HepG2 (cell line): ENCODE measurements at regions not wholly inside any gene's neighbourhood (a gene's known extent, or its start where the extent isn't known, plus 50 kb on each side); places are given as distances from the start of the nearest gene placed in this dataset.

Experiments used
- ATAC-seq: fragments of 200-7000 bp; cut with Tn5 transposase; 3 replicates; pipeline ENCODE4 v1.9.1; 2020; ENCODE audit warnings: mild to moderate bottlenecking, moderate library complexity
- BruUV-seq: library from RNA; stranded (reverse); fragments of 400-500 nt; replicated peaks from 2 replicates; lab custom pipeline; 2021; lab: Mats Ljungman, UMichigan
- CTCF ChIA-PET: fragments of 300-600 bp; formaldehyde crosslinking; extraction: SDS; loops from one replicate; lab custom pipeline; 2021; ENCODE audit warnings: low total read pairs, inconsistent platforms, low intra/inter-chr PET ratio; lab: Yijun Ruan, JAX
- POLR2A ChIA-PET: fragments of 350-600 bp; sonication (Branson Sonifier 250); formaldehyde crosslinking; loops from one replicate; lab custom pipeline; 2020; ENCODE audit warnings: antibody characterized with exemption, inconsistent platforms; lab: Yijun Ruan, JAX
- DNase-seq: peaks from one replicate; pipeline ENCODE4 v3.0.0-alpha.2; 2015; ENCODE audit warnings: low spot score
- FAIRE-seq: peaks from 3 replicates; lab custom pipeline; 2011; peaks lifted over from hg19 to GRCh38; lab: Jason Lieb, UNC
- H2AFZ ChIP-seq: one replicate; pipeline ENCODE4 v1.6.1; 2011; ENCODE audit warnings: low read length, inconsistent platforms
- H3K27ac ChIP-seq: fragments of 300-600 bp; 3 replicates; pipeline ENCODE4 v1.8.0; 2011; ENCODE audit warnings: mixed run types, mild to moderate bottlenecking, mixed read lengths, low read length, inconsistent platforms; ENCODE audit not compliant: insufficient read depth; ENCODE audit errors: extremely low read length
- H3K27me3 ChIP-seq, 2 experiments: fragments of 200-600 bp in 1 of 2; 2 replicates in 1 of 2; 3 replicates in 1 of 2; pipeline versions ENCODE4 v1.6.0 to v1.8.0; 2011; ENCODE audit warnings: low read length in 2 of 2, mild to moderate bottlenecking in 2 of 2, moderate library complexity in 2 of 2, inconsistent platforms in 1 of 2; ENCODE audit not compliant: insufficient read depth in 2 of 2, control insufficient read depth in 1 of 2
- H3K36me3 ChIP-seq, 2 experiments: fragments of 200-600 bp in 1 of 2; replicated peaks in 1 of 2; 2 replicates in 1 of 2; 3 replicates in 1 of 2; pipeline versions ENCODE4 v1.5.1 to v1.8.0; 2011; ENCODE audit warnings: low read length in 2 of 2, inconsistent platforms in 1 of 2; ENCODE audit not compliant: insufficient read depth in 2 of 2, control insufficient read depth in 1 of 2
- H3K4me1 ChIP-seq: 2 replicates; pipeline ENCODE4 v1.5.1; 2012; ENCODE audit warnings: low read length, inconsistent platforms; ENCODE audit not compliant: insufficient read depth
- H3K4me2 ChIP-seq: 2 replicates; pipeline ENCODE4 v1.6.0; 2011; ENCODE audit warnings: low read depth, low read length, inconsistent platforms
- H3K4me3 ChIP-seq, 3 experiments: fragments of 200-600 bp in 1 of 3; sonication (generic), shearing (Covaris generic) in 1 of 3; replicated peaks in 1 of 3; 2 replicates each; pipeline ENCODE4 v1.5.1; 2011 to 2016; ENCODE audit warnings: low read length in 3 of 3, inconsistent platforms in 2 of 3, low read depth in 2 of 3, mild to moderate bottlenecking in 2 of 3, control low read depth in 1 of 3, mixed read lengths in 1 of 3; ENCODE audit not compliant: insufficient read depth in 1 of 3
- H3K79me2 ChIP-seq: one replicate; pipeline ENCODE4 v1.6.1; 2011; ENCODE audit warnings: low read length, inconsistent platforms; ENCODE audit not compliant: insufficient read depth
- H3K9ac ChIP-seq: 2 replicates; pipeline ENCODE4 v1.6.0; 2011; ENCODE audit warnings: mild to moderate bottlenecking, low read depth, low read length, inconsistent platforms; ENCODE audit not compliant: insufficient read depth
- H3K9me3 ChIP-seq: 2 replicates; pipeline ENCODE4 v1.5.1; 2012; ENCODE audit warnings: mild to moderate bottlenecking, low read length
- H4K20me1 ChIP-seq: 2 replicates; pipeline ENCODE4 v1.6.0; 2011; ENCODE audit warnings: inconsistent platforms, mild to moderate bottlenecking, low read length, moderate library complexity; ENCODE audit not compliant: insufficient read depth
- ARID2 ChIP-seq: sonication (generic); formaldehyde crosslinking; IDR thresholded peaks from 2 replicates; pipeline ENCODE4 v1.8.1; 2022; ENCODE audit warnings: mild to moderate bottlenecking, missing genetic modification reagents, borderline replicate concordance
- HDAC2 ChIP-seq: sonication (generic); formaldehyde crosslinking; IDR thresholded peaks from 2 replicates; pipeline ENCODE4 v1.4.0; 2020; ENCODE audit warnings: missing genetic modification reagents
- IKZF4 ChIP-seq: sonication (generic); formaldehyde crosslinking; IDR thresholded peaks from 2 replicates; pipeline ENCODE4 v1.5.1; 2020; ENCODE audit warnings: borderline replicate concordance, mild to moderate bottlenecking, low read depth, missing genetic modification reagents; ENCODE audit errors: not compliant biosample characterization
- MBD4 ChIP-seq: IDR thresholded peaks from 2 replicates; pipeline ENCODE4 v1.6.1; 2012; ENCODE audit warnings: low read length, inconsistent platforms, borderline replicate concordance
- PCBP2 ChIP-seq: fragments of 200-400 bp; formaldehyde crosslinking; optimal IDR thresholded peaks from 2 replicates; pipeline ENCODE3; 2018; ENCODE audit warnings: low read length, low read depth; ENCODE audit not compliant: poor library complexity, severe bottlenecking
- POLR2AphosphoS5 ChIP-seq: IDR thresholded peaks from 2 replicates; pipeline ENCODE4 v1.6.1; 2012; ENCODE audit warnings: low read depth, low read length
- ZNF749 ChIP-seq: sonication (generic); formaldehyde crosslinking; IDR thresholded peaks from 2 replicates; pipeline ENCODE4 v1.8.0; 2022; ENCODE audit warnings: mild to moderate bottlenecking, missing genetic modification reagents, moderate library complexity, borderline replicate concordance
- ZNF878 ChIP-seq: sonication (generic); formaldehyde crosslinking; IDR thresholded peaks from 2 replicates; pipeline ENCODE4 v1.8.1; 2023; ENCODE audit warnings: mild to moderate bottlenecking, missing genetic modification reagents, moderate library complexity
- WGBS: methylation state at CpG from one replicate; pipeline ENCODE4 v1.1.6; 2017; ENCODE audit warnings: low lambda C conversion rate; 5-methylcytosine and 5-hydroxymethylcytosine counted together
- in situ Hi-C: cut with HindIII; loops from 2 replicates; pipeline ENCODE4 v1.10.0; 2017; ENCODE audit warnings: low pct_unique_long_range_greater_than_20kb; ENCODE audit not compliant: extremely low pct_ligation_motif_present
- intact Hi-C: fragments of 100-400 bp; cut with micrococcal nuclease; formaldehyde crosslinking; loops from one replicate; pipeline ENCODE4 v1.10.0; 2022; ENCODE audit not compliant: unreplicated experiment
- TF ChIP-seq, protein P1 (sequence below): sonication (generic); formaldehyde crosslinking; conservative IDR thresholded peaks from 2 replicates; pipeline ENCODE4 v1.8.1; 2023; ENCODE audit warnings: missing genetic modification reagents
- TF ChIP-seq, protein P2 (sequence below): sonication (generic); formaldehyde crosslinking; IDR thresholded peaks from 2 replicates; pipeline ENCODE4 v1.5.0; 2020; ENCODE audit warnings: missing genetic modification reagents
- TF ChIP-seq, protein P3 (sequence below): sonication (generic); formaldehyde crosslinking; IDR thresholded peaks from 2 replicates; pipeline ENCODE4 v1.9.0; 2021; ENCODE audit warnings: missing genetic modification reagents, borderline replicate concordance
- TF ChIP-seq, protein P4 (sequence below): sonication (generic); formaldehyde crosslinking; IDR thresholded peaks from 2 replicates; pipeline ENCODE4 v1.5.0; 2020; ENCODE audit warnings: mild to moderate bottlenecking, missing genetic modification reagents, borderline replicate concordance

GRCh38 chr12:25376985-25377384 lies 126.3 kb upstream of the KRAS start:
- Histone ChIP-seq H3K4me3 (no peak overlapping the region), H3K36me3 (no peaks in the 10 kb centered on the region), H3K9me3 (no peaks in the 10 kb centered on the region), H3K4me2 (no peak overlapping the region), H3K27me3 (peaks cover 0 to under 1% of the 10 kb centered on the region in 2 experiments; a peak in 1 of 5 replicates), H3K9ac (no peak overlapping the region), H2AFZ (no peak overlapping the region), H3K27ac (no peak overlapping the region), H3K79me2 (no peaks in the 10 kb centered on the region), H4K20me1 (no peaks in the 10 kb centered on the region), H3K4me1 (no peaks in the 10 kb centered on the region)
- ATAC-seq = no peak
- DNase-seq = no peak
- BruUV-seq = no TSS peak
- POLR2A ChIA-PET = no interaction called here
- intact Hi-C loops (loop anchor here (10.0 kb wide), 1 partner anchor 642 kb away; no protein-coding TSS in a partner anchor), in situ Hi-C loops (no loop called here)
- no peak for FAIRE-seq
- 61% methylated on average over 4 of the region's 4 CpGs for WGBS
- CTCF ChIA-PET = no interaction called here
- TF ChIP-seq, protein P1, sequence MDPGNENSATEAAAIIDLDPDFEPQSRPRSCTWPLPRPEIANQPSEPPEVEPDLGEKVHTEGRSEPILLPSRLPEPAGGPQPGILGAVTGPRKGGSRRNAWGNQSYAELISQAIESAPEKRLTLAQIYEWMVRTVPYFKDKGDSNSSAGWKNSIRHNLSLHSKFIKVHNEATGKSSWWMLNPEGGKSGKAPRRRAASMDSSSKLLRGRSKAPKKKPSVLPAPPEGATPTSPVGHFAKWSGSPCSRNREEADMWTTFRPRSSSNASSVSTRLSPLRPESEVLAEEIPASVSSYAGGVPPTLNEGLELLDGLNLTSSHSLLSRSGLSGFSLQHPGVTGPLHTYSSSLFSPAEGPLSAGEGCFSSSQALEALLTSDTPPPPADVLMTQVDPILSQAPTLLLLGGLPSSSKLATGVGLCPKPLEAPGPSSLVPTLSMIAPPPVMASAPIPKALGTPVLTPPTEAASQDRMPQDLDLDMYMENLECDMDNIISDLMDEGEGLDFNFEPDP (CRISPR knock-in tag) = no peak
- TF ChIP-seq, protein P2, sequence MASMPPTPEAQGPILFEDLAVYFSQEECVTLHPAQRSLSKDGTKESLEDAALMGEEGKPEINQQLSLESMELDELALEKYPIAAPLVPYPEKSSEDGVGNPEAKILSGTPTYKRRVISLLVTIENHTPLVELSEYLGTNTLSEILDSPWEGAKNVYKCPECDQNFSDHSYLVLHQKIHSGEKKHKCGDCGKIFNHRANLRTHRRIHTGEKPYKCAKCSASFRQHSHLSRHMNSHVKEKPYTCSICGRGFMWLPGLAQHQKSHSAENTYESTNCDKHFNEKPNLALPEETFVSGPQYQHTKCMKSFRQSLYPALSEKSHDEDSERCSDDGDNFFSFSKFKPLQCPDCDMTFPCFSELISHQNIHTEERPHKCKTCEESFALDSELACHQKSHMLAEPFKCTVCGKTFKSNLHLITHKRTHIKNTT (CRISPR knock-in tag) = no peak
- TF ChIP-seq, protein P3, sequence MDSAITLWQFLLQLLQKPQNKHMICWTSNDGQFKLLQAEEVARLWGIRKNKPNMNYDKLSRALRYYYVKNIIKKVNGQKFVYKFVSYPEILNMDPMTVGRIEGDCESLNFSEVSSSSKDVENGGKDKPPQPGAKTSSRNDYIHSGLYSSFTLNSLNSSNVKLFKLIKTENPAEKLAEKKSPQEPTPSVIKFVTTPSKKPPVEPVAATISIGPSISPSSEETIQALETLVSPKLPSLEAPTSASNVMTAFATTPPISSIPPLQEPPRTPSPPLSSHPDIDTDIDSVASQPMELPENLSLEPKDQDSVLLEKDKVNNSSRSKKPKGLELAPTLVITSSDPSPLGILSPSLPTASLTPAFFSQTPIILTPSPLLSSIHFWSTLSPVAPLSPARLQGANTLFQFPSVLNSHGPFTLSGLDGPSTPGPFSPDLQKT = no peak
- TF ChIP-seq HDAC2 (CRISPR knock-in tag) (no peak), POLR2AphosphoS5 (no peak), ZNF878 (CRISPR knock-in tag) (no peak), ZNF749 (no peak), PCBP2 (no peak), MBD4 (no peak), ARID2 (CRISPR knock-in tag) (no peak), IKZF4 (CRISPR knock-in tag) (no peak)
- TF ChIP-seq, protein P4, sequence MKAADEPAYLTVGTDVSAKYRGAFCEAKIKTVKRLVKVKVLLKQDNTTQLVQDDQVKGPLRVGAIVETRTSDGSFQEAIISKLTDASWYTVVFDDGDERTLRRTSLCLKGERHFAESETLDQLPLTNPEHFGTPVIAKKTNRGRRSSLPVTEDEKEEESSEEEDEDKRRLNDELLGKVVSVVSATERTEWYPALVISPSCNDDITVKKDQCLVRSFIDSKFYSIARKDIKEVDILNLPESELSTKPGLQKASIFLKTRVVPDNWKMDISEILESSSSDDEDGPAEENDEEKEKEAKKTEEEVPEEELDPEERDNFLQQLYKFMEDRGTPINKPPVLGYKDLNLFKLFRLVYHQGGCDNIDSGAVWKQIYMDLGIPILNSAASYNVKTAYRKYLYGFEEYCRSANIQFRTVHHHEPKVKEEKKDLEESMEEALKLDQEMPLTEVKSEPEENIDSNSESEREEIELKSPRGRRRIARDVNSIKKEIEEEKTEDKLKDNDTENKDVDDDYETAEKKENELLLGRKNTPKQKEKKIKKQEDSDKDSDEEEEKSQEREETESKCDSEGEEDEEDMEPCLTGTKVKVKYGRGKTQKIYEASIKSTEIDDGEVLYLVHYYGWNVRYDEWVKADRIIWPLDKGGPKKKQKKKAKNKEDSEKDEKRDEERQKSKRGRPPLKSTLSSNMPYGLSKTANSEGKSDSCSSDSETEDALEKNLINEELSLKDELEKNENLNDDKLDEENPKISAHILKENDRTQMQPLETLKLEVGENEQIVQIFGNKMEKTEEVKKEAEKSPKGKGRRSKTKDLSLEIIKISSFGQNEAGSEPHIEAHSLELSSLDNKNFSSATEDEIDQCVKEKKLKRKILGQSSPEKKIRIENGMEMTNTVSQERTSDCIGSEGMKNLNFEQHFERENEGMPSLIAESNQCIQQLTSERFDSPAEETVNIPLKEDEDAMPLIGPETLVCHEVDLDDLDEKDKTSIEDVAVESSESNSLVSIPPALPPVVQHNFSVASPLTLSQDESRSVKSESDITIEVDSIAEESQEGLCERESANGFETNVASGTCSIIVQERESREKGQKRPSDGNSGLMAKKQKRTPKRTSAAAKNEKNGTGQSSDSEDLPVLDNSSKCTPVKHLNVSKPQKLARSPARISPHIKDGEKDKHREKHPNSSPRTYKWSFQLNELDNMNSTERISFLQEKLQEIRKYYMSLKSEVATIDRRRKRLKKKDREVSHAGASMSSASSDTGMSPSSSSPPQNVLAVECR (CRISPR knock-in tag) = no peak
